Activated CD8-positive, alpha-beta memory T cell treated with anti-CD3 and anti-CD28 coated beads, Interleukin-2, amount 10 ng/mL, durations not matched to agents 7 days and 5 days (primary cell): ENCODE measurements at regions not wholly inside any gene's neighbourhood (a gene's known extent, or its start where the extent isn't known, plus 50 kb on each side); places are given as distances from the start of the nearest gene placed in this dataset.

Experiments used
- ATAC-seq: fragments of 150-1000 bp; cut with Tn5 transposase; one replicate; pipeline ENCODE4 v1.10.0; 2021; ENCODE audit warnings: moderate library complexity
- CTCF ChIA-PET: fragments of 350-600 bp; sonication (Branson Sonifier 250); formaldehyde crosslinking; loops from one replicate; lab custom pipeline; 2021; ENCODE audit warnings: antibody characterized with exemption; lab: Charles Lee
- DNase-seq: peaks from one replicate; pipeline ENCODE4 v3.0.0-alpha.2; 2020
- H3K27ac Mint-ChIP-seq: one replicate; pipeline ENCODE4 v1.8.0; 2021; ENCODE audit warnings: mild to moderate bottlenecking, mixed read lengths
- H3K27me3 Mint-ChIP-seq: one replicate; pipeline ENCODE4 v1.8.0; 2021; ENCODE audit warnings: mixed read lengths
- H3K36me3 Mint-ChIP-seq: one replicate; pipeline ENCODE4 v1.8.0; 2021; ENCODE audit warnings: mild to moderate bottlenecking, mixed read lengths
- H3K4me1 Mint-ChIP-seq: one replicate; pipeline ENCODE4 v1.8.0; 2021; ENCODE audit warnings: mixed read lengths
- H3K4me3 Mint-ChIP-seq: one replicate; pipeline ENCODE4 v1.8.0; 2021; ENCODE audit warnings: mild to moderate bottlenecking, moderate library complexity, mixed read lengths
- H3K9me3 Mint-ChIP-seq: one replicate; pipeline ENCODE4 v1.8.0; 2022; ENCODE audit warnings: low read depth, mixed read lengths

- Mint-ChIP-seq H3K4me1 (no peaks in the 10 kb centered on the region), H3K4me3 (no peak overlapping the region), H3K36me3 (no peaks in the 10 kb centered on the region), H3K27me3 (no peaks in the 10 kb centered on the region), H3K27ac (no peak overlapping the region), H3K9me3 (no peaks in the 10 kb centered on the region)
- DNase-seq, result no peak
- ATAC-seq, result no peak
- CTCF ChIA-PET, result no interaction called here
Observed at GRCh38 chr4:20302336-20302735, 50.6 kb downstream of the SLIT2 start.

- no peaks in the 10 kb centered on the region for H3K9me3 Mint-ChIP-seq
- ATAC-seq, result no peak
Observed at GRCh38 chr4:20305976-20306375, 54.3 kb downstream of the SLIT2 start.

GRCh38 chr4:20311856-20312255 lies 60.2 kb downstream of the SLIT2 start:
- no peaks in the 10 kb centered on the region for H3K4me1 Mint-ChIP-seq
- ATAC-seq (no peak), DNase-seq (no peak)
- no peak overlapping the region for H3K27ac Mint-ChIP-seq
- no peaks in the 10 kb centered on the region for H3K36me3 Mint-ChIP-seq
- CTCF ChIA-PET, result no interaction called here
- no peaks in the 10 kb centered on the region for H3K27me3 Mint-ChIP-seq
- no peak overlapping the region for H3K4me3 Mint-ChIP-seq
- no peaks in the 10 kb centered on the region for H3K9me3 Mint-ChIP-seq

More at GRCh38 chr4:20305976-20306375, 54.3 kb downstream of the SLIT2 start:
- CTCF ChIA-PET, result no interaction called here
- no peaks in the 10 kb centered on the region for H3K27me3 Mint-ChIP-seq
- H3K36me3 Mint-ChIP-seq, result no peaks in the 10 kb centered on the region
- no peak overlapping the region for H3K27ac Mint-ChIP-seq
- H3K4me1 Mint-ChIP-seq, result no peaks in the 10 kb centered on the region
- no peak for DNase-seq
- no peak overlapping the region for H3K4me3 Mint-ChIP-seq

- H3K36me3 Mint-ChIP-seq, result no peaks in the 10 kb centered on the region
- no peak for ATAC-seq
- H3K4me1 Mint-ChIP-seq, result no peaks in the 10 kb centered on the region
- no peaks in the 10 kb centered on the region for H3K9me3 Mint-ChIP-seq
- CTCF ChIA-PET, result no interaction called here
- H3K27ac Mint-ChIP-seq, result no peak overlapping the region
- no peak overlapping the region for H3K4me3 Mint-ChIP-seq
- DNase-seq, result no peak
- no peaks in the 10 kb centered on the region for H3K27me3 Mint-ChIP-seq
Observed at GRCh38 chr4:20313237-20314030, 61.7 kb downstream of the SLIT2 start.

- Mint-ChIP-seq H3K4me1 (no peaks in the 10 kb centered on the region), H3K27me3 (no peaks in the 10 kb centered on the region), H3K36me3 (no peaks in the 10 kb centered on the region), H3K9me3 (no peaks in the 10 kb centered on the region), H3K27ac (no peak overlapping the region), H3K4me3 (no peak overlapping the region)
- ATAC-seq, result no peak
- DNase-seq, result no peak
- CTCF ChIA-PET, result interaction anchor here (1.3 kb wide), 1 partner anchor 69 kb away, joined by 3 read pairs; no protein-coding TSS in a partner anchor
Observed at GRCh38 chr4:20317424-20317985, 65.8 kb downstream of the SLIT2 start.

GRCh38 chr4:20318001-20318908 lies 66.5 kb downstream of the SLIT2 start:
- Mint-ChIP-seq H3K27ac (no peak overlapping the region), H3K27me3 (no peaks in the 10 kb centered on the region), H3K4me3 (no peak overlapping the region), H3K9me3 (no peaks in the 10 kb centered on the region), H3K36me3 (no peaks in the 10 kb centered on the region), H3K4me1 (no peaks in the 10 kb centered on the region)
- DNase-seq, result no peak
- ATAC-seq, result no peak
- CTCF ChIA-PET, result interaction anchor here (1.3 kb wide), 1 partner anchor 70 kb away, joined by 3 read pairs; no protein-coding TSS in a partner anchor

- Mint-ChIP-seq H3K27ac (no peak overlapping the region), H3K27me3 (no peaks in the 10 kb centered on the region), H3K9me3 (no peaks in the 10 kb centered on the region), H3K4me3 (no peak overlapping the region), H3K4me1 (no peaks in the 10 kb centered on the region), H3K36me3 (no peaks in the 10 kb centered on the region)
- ATAC-seq, result no peak
- DNase-seq, result no peak
- CTCF ChIA-PET, result interaction anchor here (1.3 kb wide), 1 partner anchor 71 kb away, joined by 3 read pairs; no protein-coding TSS in a partner anchor
Observed at GRCh38 chr4:20318909-20319277, 67.2 kb downstream of the SLIT2 start.

GRCh38 chr4:20319825-20320612 lies 68.3 kb downstream of the SLIT2 start:
- ATAC-seq (no peak), DNase-seq (no peak)
- CTCF ChIA-PET, result no interaction called here
- Mint-ChIP-seq H3K9me3 (no peaks in the 10 kb centered on the region), H3K4me3 (no peak overlapping the region), H3K27me3 (no peaks in the 10 kb centered on the region), H3K36me3 (no peaks in the 10 kb centered on the region), H3K27ac (no peak overlapping the region), H3K4me1 (no peaks in the 10 kb centered on the region)

GRCh38 chr4:20323991-20324390 lies 72.3 kb downstream of the SLIT2 start:
- CTCF ChIA-PET, result no interaction called here

GRCh38 chr4:20326460-20326859 lies 74.8 kb downstream of the SLIT2 start:
- no peak for ATAC-seq
- Mint-ChIP-seq H3K36me3 (no peaks in the 10 kb centered on the region), H3K27me3 (no peaks in the 10 kb centered on the region), H3K27ac (no peak overlapping the region), H3K4me1 (no peaks in the 10 kb centered on the region), H3K4me3 (no peak overlapping the region), H3K9me3 (no peaks in the 10 kb centered on the region)
- DNase-seq, result no peak
- CTCF ChIA-PET, result no interaction called here

More at GRCh38 chr4:20323991-20324390, 72.3 kb downstream of the SLIT2 start:
- ATAC-seq (no peak), DNase-seq (no peak)
- Mint-ChIP-seq H3K4me1 (no peaks in the 10 kb centered on the region), H3K4me3 (no peak overlapping the region), H3K9me3 (no peaks in the 10 kb centered on the region), H3K27me3 (no peaks in the 10 kb centered on the region), H3K36me3 (no peaks in the 10 kb centered on the region), H3K27ac (no peak overlapping the region)

- Mint-ChIP-seq H3K9me3 (no peaks in the 10 kb centered on the region), H3K36me3 (no peaks in the 10 kb centered on the region), H3K4me3 (no peak overlapping the region), H3K27me3 (no peaks in the 10 kb centered on the region), H3K4me1 (no peaks in the 10 kb centered on the region), H3K27ac (no peak overlapping the region)
- CTCF ChIA-PET, result no interaction called here
- DNase-seq, result no peak
- no peak for ATAC-seq
Observed at GRCh38 chr4:20326977-20327376, 75.3 kb downstream of the SLIT2 start.

- DNase-seq (no peak), ATAC-seq (no peak)
- CTCF ChIA-PET, result no interaction called here
- H3K36me3 Mint-ChIP-seq, result no peaks in the 10 kb centered on the region
- no peak overlapping the region for H3K4me3 Mint-ChIP-seq
- H3K27me3 Mint-ChIP-seq, result no peaks in the 10 kb centered on the region
- no peaks in the 10 kb centered on the region for H3K9me3 Mint-ChIP-seq
- no peaks in the 10 kb centered on the region for H3K4me1 Mint-ChIP-seq
- H3K27ac Mint-ChIP-seq, result no peak overlapping the region
Observed at GRCh38 chr4:20327808-20328207, 76.1 kb downstream of the SLIT2 start.

- no peak overlapping the region for H3K4me3 Mint-ChIP-seq
- ATAC-seq, result no peak
- H3K36me3 Mint-ChIP-seq, result no peaks in the 10 kb centered on the region
- H3K27me3 Mint-ChIP-seq, result no peaks in the 10 kb centered on the region
- H3K4me1 Mint-ChIP-seq, result no peaks in the 10 kb centered on the region
- no peak for DNase-seq
- H3K9me3 Mint-ChIP-seq, result no peaks in the 10 kb centered on the region
- CTCF ChIA-PET, result no interaction called here
- H3K27ac Mint-ChIP-seq, result no peak overlapping the region
Observed at GRCh38 chr4:20331642-20332041, 79.9 kb downstream of the SLIT2 start.
